Smooth muscle cell (in vitro differentiated cells): ENCODE measurements at regions not wholly inside any gene's neighbourhood (a gene's known extent, or its start where the extent isn't known, plus 50 kb on each side); places are given as distances from the start of the nearest gene placed in this dataset.

Experiments used
- DNase-seq: peaks from one replicate; lab custom pipeline; 2025; ENCODE audit not compliant: unreplicated experiment; lab: John Stamatoyannopoulos, UW
- H2AFZ ChIP-seq: fragments of 200-600 bp; sonication (generic); 2 replicates; pipeline ENCODE4 v1.6.0; 2016; ENCODE audit warnings: antibody characterized with exemption, low read depth, mild to moderate bottlenecking
- H3F3A ChIP-seq: fragments of 200-600 bp; sonication (generic); 2 replicates; pipeline ENCODE4 v1.6.0; 2017; ENCODE audit warnings: antibody characterized with exemption, low read depth
- H3K27ac ChIP-seq: fragments of 200-600 bp; sonication (generic); 2 replicates; pipeline ENCODE4 v1.5.1; 2016; ENCODE audit warnings: low read depth, mild to moderate bottlenecking
- H3K27me3 ChIP-seq: fragments of 200-600 bp; sonication (generic); 2 replicates; pipeline ENCODE4 v1.6.1; 2016; ENCODE audit warnings: low read depth, mild to moderate bottlenecking
- H3K36me3 ChIP-seq: fragments of 200-600 bp; sonication (generic); 2 replicates; pipeline ENCODE4 v1.5.1; 2016; ENCODE audit warnings: low read depth
- H3K4me1 ChIP-seq: fragments of 200-600 bp; sonication (generic); 2 replicates; pipeline ENCODE4 v1.5.1; 2016; ENCODE audit warnings: low read depth
- H3K4me2 ChIP-seq: fragments of 200-600 bp; sonication (generic); 2 replicates; pipeline ENCODE4 v1.6.0; 2016; ENCODE audit warnings: mild to moderate bottlenecking
- H3K4me3 ChIP-seq: fragments of 200-600 bp; sonication (generic); 2 replicates; pipeline ENCODE4 v1.5.1; 2016; ENCODE audit warnings: mild to moderate bottlenecking
- H3K79me2 ChIP-seq: fragments of 200-600 bp; sonication (generic); 2 replicates; pipeline ENCODE4 v1.6.0; 2016; ENCODE audit warnings: low read depth, mild to moderate bottlenecking
- H3K9ac ChIP-seq: fragments of 200-600 bp; sonication (generic); 2 replicates; pipeline ENCODE4 v1.6.0; 2016; ENCODE audit warnings: low read depth
- H3K9me3 ChIP-seq: fragments of 200-600 bp; sonication (generic); replicated peaks from 2 replicates; pipeline ENCODE4 v1.5.1; 2016; ENCODE audit warnings: low read depth
- H4K20me1 ChIP-seq: fragments of 200-600 bp; sonication (generic); 2 replicates; pipeline ENCODE4 v1.6.0; 2016; ENCODE audit warnings: low read depth
- WGBS: methylation state at CpG from one replicate; pipeline ENCODE4 v1.1.7; 2016; ENCODE audit warnings: low lambda C conversion rate; 5-methylcytosine and 5-hydroxymethylcytosine counted together
- TF ChIP-seq, protein P1 (sequence below): fragments of 200-600 bp; sonication (generic); IDR thresholded peaks from 2 replicates; pipeline ENCODE4 v1.5.1; 2017; ENCODE audit warnings: borderline replicate concordance, mild to moderate bottlenecking, antibody characterized with exemption; ENCODE audit not compliant: insufficient read depth, poor library complexity, severe bottlenecking

DNA sequence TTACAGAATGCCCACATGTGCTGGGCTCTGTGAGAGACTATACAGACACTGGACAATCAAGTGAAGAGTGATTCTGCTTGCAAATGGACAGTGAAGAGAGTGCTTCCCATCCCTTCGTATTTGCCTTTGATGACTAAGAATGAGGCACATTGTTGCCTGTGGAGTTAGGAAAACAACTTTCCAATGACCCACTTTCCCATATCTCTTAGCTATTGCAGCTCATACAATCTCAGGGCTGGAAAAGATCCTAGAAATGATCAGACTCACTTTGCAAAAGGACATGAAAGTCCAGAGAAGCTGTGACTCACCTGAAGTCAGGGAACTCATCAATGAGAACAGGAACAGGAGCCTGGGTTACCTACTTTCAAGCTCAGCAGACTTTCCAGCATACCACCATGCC lies 440.5 kb upstream of the TCF4 start:
- no peak overlapping the region for H3K4me2 ChIP-seq
- H3K9me3 ChIP-seq: no peaks in the 10 kb centered on the region
- H3K27me3 ChIP-seq: no peaks in the 10 kb centered on the region
- no peaks in the 10 kb centered on the region for H3K36me3 ChIP-seq
- H3F3A ChIP-seq: no peaks in the 10 kb centered on the region
- no peak overlapping the region for H3K27ac ChIP-seq
- no peak overlapping the region for H3K9ac ChIP-seq
- no peak for DNase-seq
- H3K79me2 ChIP-seq: no peaks in the 10 kb centered on the region
- no peak overlapping the region for H2AFZ ChIP-seq
- H3K4me3 ChIP-seq: no peak overlapping the region
- 8% methylated on average over 1 of the region's 1 CpG for WGBS
- H4K20me1 ChIP-seq: no peaks in the 10 kb centered on the region
- H3K4me1 ChIP-seq: no peaks in the 10 kb centered on the region
- TF ChIP-seq, protein P1, sequence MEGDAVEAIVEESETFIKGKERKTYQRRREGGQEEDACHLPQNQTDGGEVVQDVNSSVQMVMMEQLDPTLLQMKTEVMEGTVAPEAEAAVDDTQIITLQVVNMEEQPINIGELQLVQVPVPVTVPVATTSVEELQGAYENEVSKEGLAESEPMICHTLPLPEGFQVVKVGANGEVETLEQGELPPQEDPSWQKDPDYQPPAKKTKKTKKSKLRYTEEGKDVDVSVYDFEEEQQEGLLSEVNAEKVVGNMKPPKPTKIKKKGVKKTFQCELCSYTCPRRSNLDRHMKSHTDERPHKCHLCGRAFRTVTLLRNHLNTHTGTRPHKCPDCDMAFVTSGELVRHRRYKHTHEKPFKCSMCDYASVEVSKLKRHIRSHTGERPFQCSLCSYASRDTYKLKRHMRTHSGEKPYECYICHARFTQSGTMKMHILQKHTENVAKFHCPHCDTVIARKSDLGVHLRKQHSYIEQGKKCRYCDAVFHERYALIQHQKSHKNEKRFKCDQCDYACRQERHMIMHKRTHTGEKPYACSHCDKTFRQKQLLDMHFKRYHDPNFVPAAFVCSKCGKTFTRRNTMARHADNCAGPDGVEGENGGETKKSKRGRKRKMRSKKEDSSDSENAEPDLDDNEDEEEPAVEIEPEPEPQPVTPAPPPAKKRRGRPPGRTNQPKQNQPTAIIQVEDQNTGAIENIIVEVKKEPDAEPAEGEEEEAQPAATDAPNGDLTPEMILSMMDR: no peak

DNA sequence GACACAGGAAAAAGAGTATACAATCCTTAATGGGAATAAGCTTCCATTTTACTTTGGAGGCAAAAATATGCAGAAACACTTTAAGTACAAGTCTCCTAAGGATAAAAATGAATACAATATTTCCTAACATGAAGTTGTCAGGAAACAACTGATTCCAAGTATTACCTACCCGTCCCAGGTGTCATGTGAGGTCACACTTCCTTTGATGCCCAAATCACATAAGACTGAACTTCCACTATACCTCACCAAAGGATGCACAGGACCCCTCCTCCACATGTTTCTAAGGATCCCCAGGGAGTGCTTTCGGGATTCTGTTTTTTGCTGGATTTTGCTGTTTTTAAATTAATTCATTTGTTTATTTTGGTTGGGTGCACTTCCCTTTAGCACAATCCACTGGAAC lies 438.5 kb upstream of the TCF4 start:
- Histone ChIP-seq H4K20me1 (no peaks in the 10 kb centered on the region), H3F3A (no peaks in the 10 kb centered on the region), H2AFZ (no peak overlapping the region), H3K4me3 (no peak overlapping the region), H3K27ac (no peak overlapping the region), H3K27me3 (no peaks in the 10 kb centered on the region), H3K79me2 (no peaks in the 10 kb centered on the region), H3K36me3 (no peaks in the 10 kb centered on the region), H3K9me3 (no peaks in the 10 kb centered on the region), H3K9ac (no peak overlapping the region), H3K4me1 (no peaks in the 10 kb centered on the region), H3K4me2 (no peak overlapping the region)
- no peak for DNase-seq
- 89% methylated on average over 2 of the region's 2 CpGs for WGBS
- TF ChIP-seq, protein P1: no peak

DNA sequence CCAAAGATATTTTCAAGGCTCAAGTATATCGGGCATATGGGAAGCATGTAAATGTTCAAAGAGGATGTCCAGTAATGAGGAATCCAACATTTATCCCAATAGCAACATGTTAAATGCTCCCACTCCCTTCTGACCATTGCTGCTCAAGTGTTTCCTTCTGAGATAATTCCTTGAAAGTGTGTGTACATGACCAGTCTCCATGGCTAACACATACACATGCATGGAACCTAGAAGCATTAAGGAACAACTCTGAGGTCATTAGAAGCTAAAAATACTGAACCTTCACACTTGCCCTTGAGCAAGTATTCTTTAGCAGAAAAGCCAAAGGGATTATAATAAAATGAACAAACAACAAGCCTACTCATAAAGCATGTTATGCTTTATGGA lies 433.8 kb upstream of the TCF4 start:
- Histone ChIP-seq H2AFZ (no peak overlapping the region), H3K27ac (no peak overlapping the region), H3K4me1 (no peaks in the 10 kb centered on the region), H3K9me3 (no peaks in the 10 kb centered on the region), H3F3A (no peaks in the 10 kb centered on the region), H3K4me2 (no peak overlapping the region), H3K27me3 (no peaks in the 10 kb centered on the region), H3K4me3 (no peak overlapping the region), H3K9ac (no peak overlapping the region), H4K20me1 (no peaks in the 10 kb centered on the region), H3K79me2 (no peaks in the 10 kb centered on the region), H3K36me3 (no peaks in the 10 kb centered on the region)
- 89% methylated on average over 1 of the region's 1 CpG for WGBS
- no peak for DNase-seq
- TF ChIP-seq, protein P1: no peak

DNA sequence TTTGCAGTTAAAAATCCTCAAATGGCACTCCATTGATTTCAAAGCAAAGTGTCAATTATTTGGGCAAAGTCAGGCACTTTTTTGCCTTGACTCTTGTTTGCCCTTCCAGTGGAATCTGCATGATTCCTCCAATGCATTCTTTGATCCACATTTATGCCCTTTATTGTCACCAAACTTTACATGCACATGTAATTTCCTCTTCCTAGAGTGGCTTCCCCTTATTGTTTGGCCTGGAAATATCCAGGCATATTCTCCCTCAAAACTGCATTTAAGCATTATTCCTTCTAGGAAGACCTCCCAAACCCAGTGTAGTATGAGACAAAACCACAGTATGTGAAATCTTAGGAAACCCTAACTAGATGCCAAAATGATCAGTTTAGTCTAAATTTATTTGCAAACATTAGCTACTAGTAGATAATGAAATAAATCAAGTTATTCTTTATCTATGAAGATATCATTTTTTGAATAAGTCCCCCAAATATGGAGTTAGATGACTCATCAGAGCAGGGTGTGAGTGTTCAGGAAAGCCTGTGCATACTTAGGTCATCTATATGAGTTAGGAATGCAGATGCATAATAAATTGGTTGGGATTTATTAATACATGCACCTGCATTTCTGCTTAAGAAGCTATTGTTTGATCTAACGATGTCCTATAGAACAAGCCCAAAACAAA lies 433.3 kb upstream of the TCF4 start:
- no peaks in the 10 kb centered on the region for H3K79me2 ChIP-seq
- no peak overlapping the region for H2AFZ ChIP-seq
- H3K27ac ChIP-seq: no peak overlapping the region
- no peak overlapping the region for H3K4me3 ChIP-seq
- no peaks in the 10 kb centered on the region for H3K36me3 ChIP-seq
- TF ChIP-seq, protein P1: no peak
- no peak for DNase-seq
- no peak overlapping the region for H3K9ac ChIP-seq
- no peaks in the 10 kb centered on the region for H3F3A ChIP-seq
- no peaks in the 10 kb centered on the region for H3K4me1 ChIP-seq
- H3K27me3 ChIP-seq: no peaks in the 10 kb centered on the region
- H3K4me2 ChIP-seq: no peak overlapping the region
- no peaks in the 10 kb centered on the region for H4K20me1 ChIP-seq
- WGBS: 95% methylated on average over 1 of the region's 1 CpG
- no peaks in the 10 kb centered on the region for H3K9me3 ChIP-seq
